OCI-LY1 (cell line): ENCODE measurements at regions not wholly inside any gene's neighbourhood (a gene's known extent, or its start where the extent isn't known, plus 50 kb on each side); places are given as distances from the start of the nearest gene placed in this dataset.
"Not testable (repeated sequence)": the region's sequence is repeated elsewhere in the genome, so short reads cannot be mapped to it uniquely, and the experiment has no call there.

ENCODE experiments used
- H2AFZ ChIP-seq: fragments of 200-600 bp; sonication (generic), shearing (Covaris generic); 2 replicates; pipeline ENCODE4 v1.6.0; 2014; ENCODE audit warnings: antibody characterized with exemption, mild to moderate bottlenecking, low read length
- H3F3A ChIP-seq: fragments of 200-600 bp; sonication (generic), shearing (Covaris generic); 2 replicates; pipeline ENCODE4 v1.6.0; 2014; ENCODE audit warnings: mild to moderate bottlenecking, antibody characterized with exemption, low read length, moderate library complexity; ENCODE audit not compliant: insufficient read depth
- H3K27ac ChIP-seq: fragments of 200-600 bp; sonication (generic); 2 replicates; pipeline ENCODE4 v1.5.1; 2014; ENCODE audit warnings: low read length, mixed run types, mild to moderate bottlenecking, low read depth; ENCODE audit not compliant: poor library complexity, severe bottlenecking
- H3K27me3 ChIP-seq: fragments of 200-600 bp; sonication (generic); 2 replicates; pipeline ENCODE4 v1.6.0; 2014; ENCODE audit warnings: antibody characterized with exemption, mild to moderate bottlenecking, low read length, moderate library complexity; ENCODE audit not compliant: insufficient read depth
- H3K36me3 ChIP-seq: fragments of 200-600 bp; sonication (generic); 2 replicates; pipeline ENCODE4 v1.6.1; 2014; ENCODE audit warnings: mild to moderate bottlenecking, antibody characterized with exemption, low read length, moderate library complexity, mixed read lengths; ENCODE audit not compliant: insufficient read depth
- H3K4me1 ChIP-seq: fragments of 200-600 bp; sonication (generic); 2 replicates; pipeline ENCODE4 v1.5.1; 2014; ENCODE audit warnings: mild to moderate bottlenecking, low read length, moderate library complexity; ENCODE audit not compliant: insufficient read depth, severe bottlenecking
- H3K4me2 ChIP-seq: fragments of 200-600 bp; sonication (generic), shearing (Covaris generic); 2 replicates; pipeline ENCODE4 v1.6.1; 2014; ENCODE audit warnings: low read length
- H3K4me3 ChIP-seq: fragments of 200-600 bp; sonication (generic); 2 replicates; pipeline ENCODE4 v1.5.1; 2014; ENCODE audit warnings: low read length, low read depth, mild to moderate bottlenecking, mixed read lengths; ENCODE audit not compliant: poor library complexity, severe bottlenecking
- H3K79me2 ChIP-seq: fragments of 200-600 bp; shearing (Covaris generic); 2 replicates; pipeline ENCODE4 v1.6.1; 2016; ENCODE audit warnings: mixed run types, low read length, mixed read lengths; ENCODE audit not compliant: insufficient read depth
- H3K9ac ChIP-seq: fragments of 200-600 bp; sonication (generic), shearing (Covaris generic); 2 replicates; pipeline ENCODE4 v1.6.1; 2014; ENCODE audit warnings: mild to moderate bottlenecking, low read length, mixed read lengths
- H3K9me2 ChIP-seq: fragments of 200-600 bp; sonication (generic), shearing (Covaris generic); 2 replicates; pipeline ENCODE4 v1.6.1; 2014; ENCODE audit warnings: low read depth, mild to moderate bottlenecking, low read length, mixed read lengths
- H3K9me3 ChIP-seq: fragments of 200-600 bp; shearing (Covaris generic); 2 replicates; pipeline ENCODE4 v1.6.1; 2014; ENCODE audit warnings: low read length, mixed read lengths
- H4K20me1 ChIP-seq: fragments of 200-600 bp; sonication (generic), shearing (Covaris generic); 2 replicates; pipeline ENCODE4 v1.6.0; 2016; ENCODE audit warnings: mild to moderate bottlenecking, low read length; ENCODE audit not compliant: insufficient read depth
- CTCF ChIP-seq: fragments of 200-600 bp; sonication (generic), shearing (Covaris generic); IDR thresholded peaks from 2 replicates; pipeline ENCODE4 v1.5.1; 2017; ENCODE audit warnings: mild to moderate bottlenecking, antibody characterized with exemption, low read length, moderate library complexity, mixed read lengths
- EZH2 ChIP-seq: fragments of 200-600 bp; sonication (generic), shearing (Covaris generic); IDR thresholded peaks from 2 replicates; pipeline ENCODE4 v1.8.0; 2017; ENCODE audit warnings: borderline replicate concordance, mixed run types, mild to moderate bottlenecking, antibody characterized with exemption, low read length, moderate library complexity, mixed read lengths

GRCh38 chr1:30562559-30562958, 160.8 kb downstream of the MATN1 start:
- TF ChIP-seq CTCF = no peak
- TF ChIP-seq EZH2 = no peak
- H3K9me2 ChIP-seq = no peaks in the 10 kb centered on the region
- H3K9me3 ChIP-seq = no peaks in the 10 kb centered on the region

GRCh38 chr1:30551603-30552002, 171.8 kb downstream of the MATN1 start:
- Histone ChIP-seq H4K20me1 (no peaks in the 10 kb centered on the region), H3K9me3 (no peaks in the 10 kb centered on the region), H3K4me1 (no peaks in the 10 kb centered on the region), H3K36me3 (no peaks in the 10 kb centered on the region), H3K4me2 (no peak overlapping the region), H3F3A (no peaks in the 10 kb centered on the region), H3K4me3 (no peak overlapping the region), H2AFZ (no peak overlapping the region), H3K79me2 (no peaks in the 10 kb centered on the region), H3K9me2 (no peaks in the 10 kb centered on the region), H3K27me3 (no peaks in the 10 kb centered on the region), H3K27ac (no peak overlapping the region), H3K9ac (no peak overlapping the region)
- TF ChIP-seq CTCF (no peak), EZH2 (no peak)

More at GRCh38 chr1:30562559-30562958, 160.8 kb downstream of the MATN1 start:
- Histone ChIP-seq H3K4me2 (no peak overlapping the region), H3K4me1 (no peaks in the 10 kb centered on the region), H3K4me3 (no peak overlapping the region), H3K27ac (no peak overlapping the region), H2AFZ (no peak overlapping the region), H3K79me2 (no peaks in the 10 kb centered on the region), H3K9ac (no peak overlapping the region), H3K27me3 (no peaks in the 10 kb centered on the region), H3F3A (no peaks in the 10 kb centered on the region), H3K36me3 (no peaks in the 10 kb centered on the region), H4K20me1 (no peaks in the 10 kb centered on the region)

DNA sequence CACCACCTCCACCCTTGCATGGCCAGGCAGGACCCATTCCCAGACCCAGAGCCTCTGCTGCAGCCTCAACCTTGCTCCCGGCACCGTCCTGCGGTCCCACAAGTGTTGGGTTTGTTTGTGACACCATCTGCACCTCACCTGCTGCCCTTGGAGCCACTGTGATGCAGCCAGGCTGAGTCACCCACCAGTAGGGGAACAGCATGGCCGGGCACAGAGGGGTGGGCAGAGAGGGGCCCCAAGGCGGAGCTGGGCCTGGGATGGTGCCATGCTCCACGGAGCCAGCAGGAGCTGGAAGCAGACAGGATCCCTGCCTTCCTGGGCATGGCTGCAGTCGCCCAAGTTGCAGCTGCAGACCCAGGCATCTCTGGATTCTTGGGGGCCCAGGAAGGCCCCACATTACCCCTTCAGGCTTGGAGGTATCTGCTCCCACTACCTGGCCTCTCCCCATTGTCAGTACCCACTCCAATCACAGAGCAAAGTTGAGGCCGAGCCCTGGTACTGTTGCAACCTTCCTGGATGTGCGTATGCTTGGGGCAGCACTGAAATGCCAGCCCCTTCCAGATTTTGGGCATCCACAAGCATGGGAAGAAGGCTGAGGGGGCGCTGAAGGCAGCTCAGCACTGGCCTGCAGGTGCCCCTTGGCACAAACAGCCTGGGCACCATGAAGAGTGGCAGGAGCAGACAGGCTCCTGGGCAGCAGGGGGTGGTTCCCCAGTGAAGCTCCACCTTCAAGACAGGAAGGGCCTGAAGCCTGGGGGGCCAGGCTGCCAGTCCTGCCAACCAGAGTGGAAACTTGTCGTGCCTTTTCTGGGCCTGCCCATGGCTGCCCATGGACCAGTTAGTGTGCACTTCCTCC, 172.8 kb downstream of the MATN1 start:
- Histone ChIP-seq H3K27ac (no peak overlapping the region), H3K36me3 (no peaks in the 10 kb centered on the region), H2AFZ (no peak overlapping the region), H3K4me1 (no peaks in the 10 kb centered on the region), H3K79me2 (no peaks in the 10 kb centered on the region), H3K4me3 (no peak overlapping the region), H3F3A (no peaks in the 10 kb centered on the region), H3K9ac (no peak overlapping the region), H3K9me2 (no peaks in the 10 kb centered on the region), H4K20me1 (no peaks in the 10 kb centered on the region), H3K27me3 (no peaks in the 10 kb centered on the region), H3K9me3 (no peaks in the 10 kb centered on the region), H3K4me2 (no peak overlapping the region)
- TF ChIP-seq CTCF (no peak), EZH2 (no peak)

GRCh38 chr1:30549872-30550271, 173.5 kb downstream of the MATN1 start:
- not testable (repeated sequence) for H3K4me3 ChIP-seq, H4K20me1 ChIP-seq, H3K36me3 ChIP-seq, H3K9me3 ChIP-seq, H3K9me2 ChIP-seq, H2AFZ ChIP-seq, H3F3A ChIP-seq, H3K4me2 ChIP-seq, H3K4me1 ChIP-seq, H3K27me3 ChIP-seq, H3K27ac ChIP-seq, H3K79me2 ChIP-seq, H3K9ac ChIP-seq
